RWPE1 (cell line): ENCODE measurements at regions not wholly inside any gene's neighbourhood (a gene's known extent, or its start where the extent isn't known, plus 50 kb on each side); places are given as distances from the start of the nearest gene placed in this dataset.

Experiments
- CTCF ChIA-PET: fragments of 350-600 bp; sonication (Branson Sonifier 250); formaldehyde crosslinking; extraction: SDS; loops from one replicate; lab custom pipeline; 2021; lab: Yijun Ruan, JAX
- POLR2A ChIA-PET: fragments of 400-600 bp; formaldehyde crosslinking; extraction: SDS; loops from one replicate; lab custom pipeline; 2020; ENCODE audit warnings: antibody characterized with exemption; ENCODE audit not compliant: low non-redundant PET; lab: Yijun Ruan, JAX
- DNase-seq: peaks from one replicate; pipeline ENCODE4 v3.0.0; 2012; ENCODE audit warnings: low spot score
- H3K27ac ChIP-seq: fragments of 450-650 bp; 2 replicates; pipeline ENCODE4 v1.5.1; 2017
- CTCF ChIP-seq: fragments of 450-650 bp; conservative IDR thresholded peaks from 2 replicates; pipeline ENCODE4 v1.5.1; 2017; ENCODE audit warnings: low read depth, mild to moderate bottlenecking

GRCh38 chr10:62866941-62867340 is 50.8 kb upstream of the EGR2 start:
- no peak for TF ChIP-seq CTCF
- ChIA-PET CTCF (no interaction called here), POLR2A (no interaction called here)
- H3K27ac ChIP-seq, result no peak overlapping the region
- no peak for DNase-seq

- no peak for TF ChIP-seq CTCF
- H3K27ac ChIP-seq, result no peak overlapping the region
- no peak for DNase-seq
- CTCF ChIA-PET, result no interaction called here
- POLR2A ChIA-PET, result no interaction called here
Observed at GRCh38 chr10:62866451-62866850, 50.3 kb upstream of the EGR2 start.
